ENCODE measurements at regions not wholly inside any gene's neighbourhood (a gene's known extent, or its start where the extent isn't known, plus 50 kb on each side); places are given as distances from the start of the nearest gene placed in this dataset.

GRCh38 chr1:34363447-34363846 lies 186.7 kb downstream of the C1orf94 start:
- TF ChIP-seq CTCF (conservative IDR thresholded peaks at IDR 0.05) (no peak), ZFX (IDR thresholded peaks at IDR 0.05) (no peak)
